ENCODE measurements at regions not wholly inside any gene's neighbourhood (a gene's known extent, or its start where the extent isn't known, plus 50 kb on each side); places are given as distances from the start of the nearest gene placed in this dataset.
"Not testable (repeated sequence)": the region's sequence is repeated elsewhere in the genome, so short reads cannot be mapped to it uniquely, and the experiment has no call there.

GRCh38 chr5:130759061-130759460 is 406.0 kb downstream of the HINT1 start:
- intact Hi-C loops (cut with micrococcal nuclease): no loop called here
- no peak for TF ChIP-seq CTCF (IDR thresholded peaks at IDR 0.05; ENCODE audit: unreplicated experiment)
- no peaks in the 10 kb centered on the region for H3K4me1 Mint-ChIP-seq (ENCODE audit: insufficient read depth, unreplicated experiment)

GRCh38 chr5:130747556-130747955 is 417.5 kb downstream of the HINT1 start:
- H3K27ac Mint-ChIP-seq (ENCODE audit: low read depth, unreplicated experiment): no peak overlapping the region
- no peaks in the 10 kb centered on the region for H3K27me3 Mint-ChIP-seq (ENCODE audit: insufficient read depth, unreplicated experiment)
- BruUV-seq (replicated peaks): no TSS peak
- DNase-seq (ENCODE audit: unreplicated experiment): no peak
- ChIA-PET POLR2A (interaction anchor here (0.5 kb wide), 1 partner anchor 608 kb away, joined by 3 read pairs; no protein-coding TSS in a partner anchor), CTCF (no interaction called here)
- no peaks in the 10 kb centered on the region for H3K4me1 Mint-ChIP-seq (ENCODE audit: insufficient read depth, unreplicated experiment)
- intact Hi-C loops (cut with micrococcal nuclease): no loop called here
- no peak overlapping the region for H3K4me3 Mint-ChIP-seq (ENCODE audit: unreplicated experiment)
- no peak for TF ChIP-seq CTCF (IDR thresholded peaks at IDR 0.05; ENCODE audit: unreplicated experiment)
- H3K36me3 Mint-ChIP-seq (ENCODE audit: insufficient read depth, unreplicated experiment): no peaks in the 10 kb centered on the region
- peaks cover 9% of the 10 kb centered on the region for H3K9me3 Mint-ChIP-seq (ENCODE audit: unreplicated experiment)

More at GRCh38 chr5:130759061-130759460, 406.0 kb downstream of the HINT1 start:
- H3K4me3 Mint-ChIP-seq (ENCODE audit: unreplicated experiment): no peak overlapping the region
- H3K27ac Mint-ChIP-seq (ENCODE audit: low read depth, unreplicated experiment): no peak overlapping the region
- no TSS peak for BruUV-seq (replicated peaks)
- H3K36me3 Mint-ChIP-seq (ENCODE audit: insufficient read depth, unreplicated experiment): no peaks in the 10 kb centered on the region
- no peak for DNase-seq (ENCODE audit: unreplicated experiment)
- POLR2A ChIA-PET: no interaction called here
- H3K9me3 Mint-ChIP-seq (ENCODE audit: unreplicated experiment): no peaks in the 10 kb centered on the region
- CTCF ChIA-PET: no interaction called here
- H3K27me3 Mint-ChIP-seq (ENCODE audit: insufficient read depth, unreplicated experiment): no peaks in the 10 kb centered on the region

DNA sequence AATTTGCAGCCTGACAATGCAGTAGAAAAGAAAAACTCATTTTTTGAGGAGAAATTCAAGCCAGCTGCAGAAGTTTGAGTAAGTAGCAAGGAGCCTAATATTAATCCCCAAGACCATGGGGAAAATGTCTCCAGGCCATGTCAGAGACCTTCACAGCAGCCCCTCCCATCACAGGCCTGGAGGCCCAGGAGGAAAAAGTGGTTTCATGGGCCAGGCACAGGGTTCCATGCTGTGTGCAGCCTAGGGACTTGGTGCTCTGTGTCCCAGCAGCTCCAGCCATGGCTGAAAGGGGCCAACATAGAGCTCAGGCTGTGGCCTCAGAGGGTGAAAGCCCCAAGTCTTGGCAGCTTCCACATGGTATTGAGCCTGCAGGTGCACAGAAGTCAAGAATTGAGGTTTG is 418.4 kb downstream of the HINT1 start:
- intact Hi-C loops (cut with micrococcal nuclease); POLR2A ChIA-PET; BruUV-seq (replicated peaks); H3K4me1 Mint-ChIP-seq (ENCODE audit: insufficient read depth, unreplicated experiment); H3K27ac Mint-ChIP-seq (ENCODE audit: low read depth, unreplicated experiment); CTCF ChIA-PET; H3K9me3 Mint-ChIP-seq (ENCODE audit: unreplicated experiment); H3K4me3 Mint-ChIP-seq (ENCODE audit: unreplicated experiment); H3K36me3 Mint-ChIP-seq (ENCODE audit: insufficient read depth, unreplicated experiment); DNase-seq (ENCODE audit: unreplicated experiment); H3K27me3 Mint-ChIP-seq (ENCODE audit: insufficient read depth, unreplicated experiment): not testable (repeated sequence)

DNA sequence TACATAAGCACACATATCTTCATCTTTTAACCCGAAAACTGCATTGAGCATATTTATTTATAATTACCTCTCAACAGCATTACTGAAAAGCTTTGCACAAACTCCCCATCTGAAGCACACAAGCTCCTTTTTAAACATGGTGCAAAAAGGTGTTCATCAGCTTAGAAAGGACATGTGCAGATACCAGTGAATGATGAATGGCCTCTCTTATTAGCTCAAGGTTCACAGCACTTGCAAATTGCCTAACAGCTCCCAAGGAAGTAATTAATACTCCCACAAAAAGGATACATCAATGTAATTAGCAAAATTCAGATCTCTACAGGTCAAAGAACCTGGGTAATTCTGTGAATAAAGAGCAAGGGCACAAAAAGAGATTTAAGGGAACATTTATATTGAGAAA is 422.0 kb downstream of the HINT1 start:
- Mint-ChIP-seq H3K27me3 (ENCODE audit: insufficient read depth, unreplicated experiment) (no peaks in the 10 kb centered on the region), H3K9me3 (ENCODE audit: unreplicated experiment) (peaks cover 9% of the 10 kb centered on the region), H3K4me3 (ENCODE audit: unreplicated experiment) (no peak overlapping the region), H3K4me1 (ENCODE audit: insufficient read depth, unreplicated experiment) (no peaks in the 10 kb centered on the region), H3K27ac (ENCODE audit: low read depth, unreplicated experiment) (no peak overlapping the region), H3K36me3 (ENCODE audit: insufficient read depth, unreplicated experiment) (no peaks in the 10 kb centered on the region)
- DNase-seq (ENCODE audit: unreplicated experiment): no peak
- POLR2A ChIA-PET: interaction anchor here (0.6 kb wide), 2 partner anchors 104 to 682 kb away, joined by 3 read pairs; no protein-coding TSS in a partner anchor
- CTCF ChIA-PET: interaction anchor here (0.9 kb wide), 1 partner anchor 23 kb away, joined by 3 read pairs; no protein-coding TSS in a partner anchor
- no peak for TF ChIP-seq CTCF (IDR thresholded peaks at IDR 0.05; ENCODE audit: unreplicated experiment)
- no TSS peak for BruUV-seq (replicated peaks)
- intact Hi-C loops (cut with micrococcal nuclease): no loop called here

GRCh38 chr5:130740047-130740569 is 424.9 kb downstream of the HINT1 start:
- ChIA-PET CTCF (no interaction called here), POLR2A (interaction anchor here (0.6 kb wide), 1 partner anchor 19 kb away, joined by 3 read pairs; no protein-coding TSS in a partner anchor)
- H3K27me3 Mint-ChIP-seq (ENCODE audit: insufficient read depth, unreplicated experiment): no peaks in the 10 kb centered on the region
- TF ChIP-seq CTCF (IDR thresholded peaks at IDR 0.05; ENCODE audit: unreplicated experiment): no peak
- H3K9me3 Mint-ChIP-seq (ENCODE audit: unreplicated experiment): no peaks in the 10 kb centered on the region
- H3K4me1 Mint-ChIP-seq (ENCODE audit: insufficient read depth, unreplicated experiment): no peaks in the 10 kb centered on the region
- H3K36me3 Mint-ChIP-seq (ENCODE audit: insufficient read depth, unreplicated experiment): no peaks in the 10 kb centered on the region
- no peak overlapping the region for H3K4me3 Mint-ChIP-seq (ENCODE audit: unreplicated experiment)
- no TSS peak for BruUV-seq (replicated peaks)
- intact Hi-C loops (cut with micrococcal nuclease): no loop called here
- no peak overlapping the region for H3K27ac Mint-ChIP-seq (ENCODE audit: low read depth, unreplicated experiment)
- DNase-seq (ENCODE audit: unreplicated experiment): no peak
